ENCODE measurements at regions not wholly inside any gene's neighbourhood (a gene's known extent, or its start where the extent isn't known, plus 50 kb on each side); places are given as distances from the start of the nearest gene placed in this dataset.

GRCh38 chr2:163997466-163997865, 261.7 kb upstream of the FIGN start:
- TF ChIP-seq CTCF (IDR thresholded peaks at IDR 0.05) (no peak), POLR2AphosphoS5 (IDR thresholded peaks at IDR 0.05) (no peak)
